Upper lobe of right lung (tissue), 1 donor: ENCODE measurements at regions not wholly inside any gene's neighbourhood (a gene's known extent, or its start where the extent isn't known, plus 50 kb on each side); places are given as distances from the start of the nearest gene placed in this dataset.

Experiments used
- ATAC-seq: fragments of 200-7000 bp; cut with Tn5 transposase; one replicate; pipeline ENCODE4 v1.9.1; 2020; ENCODE audit warnings: mild to moderate bottlenecking, moderate library complexity
- DNase-seq: peaks from one replicate; pipeline ENCODE4 v3.0.0-alpha.2; 2020
- H3K27ac ChIP-seq: fragments of 200-600 bp; one replicate; pipeline ENCODE4 v1.8.0; 2022
- H3K27me3 ChIP-seq: fragments of 200-600 bp; one replicate; pipeline ENCODE4 v1.8.0; 2022; ENCODE audit warnings: mild to moderate bottlenecking
- H3K36me3 ChIP-seq: fragments of 200-600 bp; one replicate; pipeline ENCODE4 v1.8.0; 2022
- H3K4me1 ChIP-seq: fragments of 200-600 bp; one replicate; pipeline ENCODE4 v1.8.0; 2022
- H3K4me3 ChIP-seq: fragments of 200-600 bp; one replicate; pipeline ENCODE4 v1.8.0; 2022; ENCODE audit warnings: mild to moderate bottlenecking
- H3K9me3 ChIP-seq: fragments of 200-600 bp; one replicate; pipeline ENCODE4 v1.8.0; 2022
- intact Hi-C: fragments of 100-400 bp; cut with DNase I; formaldehyde crosslinking; loops from one replicate; pipeline ENCODE4 v1.11.0; 2022
- TF ChIP-seq, protein P1 (sequence below): fragments of 200-600 bp; IDR thresholded peaks from one replicate; pipeline ENCODE4 v1.8.0; 2022; ENCODE audit warnings: antibody characterized with exemption
- donor health status: DM: no; HTN: yes; CAD: no; lungs with severe emphysema.

DNA sequence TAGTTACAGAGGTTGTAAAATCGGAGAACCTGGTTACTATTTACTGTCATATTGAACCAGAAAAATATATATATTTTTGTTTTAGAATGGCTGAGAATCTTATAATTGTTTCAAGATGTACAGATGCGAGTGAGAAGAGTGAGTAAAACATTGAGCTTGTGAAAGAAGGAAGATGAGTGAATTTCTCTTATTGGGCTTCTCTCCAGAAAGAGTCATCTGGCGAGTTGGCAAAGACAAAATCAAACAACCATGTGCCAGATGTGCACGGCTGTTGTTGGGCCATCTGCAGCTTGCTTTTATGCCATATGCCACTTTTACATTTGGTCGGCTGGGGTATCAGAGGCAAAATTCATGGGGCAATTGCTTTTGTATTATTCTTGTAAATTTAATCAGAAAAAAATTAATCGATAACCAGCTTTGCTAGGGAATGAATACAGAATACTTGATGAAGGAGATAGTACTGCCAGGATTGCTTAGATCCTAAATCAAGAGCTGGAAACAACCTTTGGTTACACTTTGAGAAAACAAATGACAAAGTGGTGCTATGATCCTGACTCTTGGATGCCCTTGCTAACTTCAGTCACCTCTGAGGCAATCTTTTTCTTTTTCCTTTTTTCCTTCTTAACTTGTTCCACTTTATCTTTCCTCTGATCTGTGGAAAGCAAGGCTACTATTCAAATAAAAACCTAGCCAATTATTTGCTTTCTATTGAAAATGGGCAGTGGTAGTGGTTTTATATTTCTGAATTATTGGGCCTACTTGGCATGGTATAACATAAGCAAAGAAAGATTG lies 97.1 kb upstream of the GRIK2 start:
- ATAC-seq, result no peak
- Histone ChIP-seq H3K4me1 (no peaks in the 10 kb centered on the region), H3K4me3 (no peak overlapping the region), H3K36me3 (no peaks in the 10 kb centered on the region), H3K9me3 (no peaks in the 10 kb centered on the region), H3K27ac (no peak overlapping the region), H3K27me3 (no peaks in the 10 kb centered on the region)
- TF ChIP-seq, protein P1, sequence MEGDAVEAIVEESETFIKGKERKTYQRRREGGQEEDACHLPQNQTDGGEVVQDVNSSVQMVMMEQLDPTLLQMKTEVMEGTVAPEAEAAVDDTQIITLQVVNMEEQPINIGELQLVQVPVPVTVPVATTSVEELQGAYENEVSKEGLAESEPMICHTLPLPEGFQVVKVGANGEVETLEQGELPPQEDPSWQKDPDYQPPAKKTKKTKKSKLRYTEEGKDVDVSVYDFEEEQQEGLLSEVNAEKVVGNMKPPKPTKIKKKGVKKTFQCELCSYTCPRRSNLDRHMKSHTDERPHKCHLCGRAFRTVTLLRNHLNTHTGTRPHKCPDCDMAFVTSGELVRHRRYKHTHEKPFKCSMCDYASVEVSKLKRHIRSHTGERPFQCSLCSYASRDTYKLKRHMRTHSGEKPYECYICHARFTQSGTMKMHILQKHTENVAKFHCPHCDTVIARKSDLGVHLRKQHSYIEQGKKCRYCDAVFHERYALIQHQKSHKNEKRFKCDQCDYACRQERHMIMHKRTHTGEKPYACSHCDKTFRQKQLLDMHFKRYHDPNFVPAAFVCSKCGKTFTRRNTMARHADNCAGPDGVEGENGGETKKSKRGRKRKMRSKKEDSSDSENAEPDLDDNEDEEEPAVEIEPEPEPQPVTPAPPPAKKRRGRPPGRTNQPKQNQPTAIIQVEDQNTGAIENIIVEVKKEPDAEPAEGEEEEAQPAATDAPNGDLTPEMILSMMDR, result no peak
- DNase-seq, result no peak
- intact Hi-C loops, result no loop called here

DNA sequence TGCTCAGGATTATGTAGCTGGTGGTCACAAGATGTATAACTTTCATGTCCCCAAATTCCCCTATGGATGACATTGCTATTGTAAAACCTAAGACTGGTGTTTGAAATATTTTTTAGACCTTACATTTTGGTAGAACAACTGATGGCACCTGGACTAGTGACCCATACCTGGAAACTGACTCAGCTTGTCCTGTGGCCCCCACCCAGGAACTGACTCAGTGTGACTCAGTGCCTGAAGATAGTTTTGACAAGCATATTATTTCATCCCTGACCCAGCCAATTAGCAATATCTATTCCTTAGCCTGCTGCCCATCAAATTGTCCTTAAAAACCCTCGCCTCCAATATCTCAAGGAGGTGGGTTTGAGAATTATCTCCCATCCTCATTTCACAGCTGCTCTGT lies 90.9 kb upstream of the GRIK2 start:
- ATAC-seq (no peak), DNase-seq (no peak)
- intact Hi-C loops, result no loop called here

GRCh38 chr6:101303495-101303894 lies 90.0 kb upstream of the GRIK2 start:
- H3K9me3 ChIP-seq, result no peaks in the 10 kb centered on the region
- intact Hi-C loops, result no loop called here
- H3K27me3 ChIP-seq, result no peaks in the 10 kb centered on the region
- no peak overlapping the region for H3K4me3 ChIP-seq
- no peaks in the 10 kb centered on the region for H3K36me3 ChIP-seq
- ATAC-seq (no peak), DNase-seq (no peak)
- H3K4me1 ChIP-seq, result no peaks in the 10 kb centered on the region
- no peak overlapping the region for H3K27ac ChIP-seq
- TF ChIP-seq, protein P1, result no peak

More for the DNA sequence above, 90.9 kb upstream of the GRIK2 start:
- H3K4me3 ChIP-seq, result no peak overlapping the region
- no peak overlapping the region for H3K27ac ChIP-seq
- H3K27me3 ChIP-seq, result no peaks in the 10 kb centered on the region
- no peaks in the 10 kb centered on the region for H3K4me1 ChIP-seq
- no peaks in the 10 kb centered on the region for H3K9me3 ChIP-seq
- TF ChIP-seq, protein P1, result no peak
- no peaks in the 10 kb centered on the region for H3K36me3 ChIP-seq

DNA sequence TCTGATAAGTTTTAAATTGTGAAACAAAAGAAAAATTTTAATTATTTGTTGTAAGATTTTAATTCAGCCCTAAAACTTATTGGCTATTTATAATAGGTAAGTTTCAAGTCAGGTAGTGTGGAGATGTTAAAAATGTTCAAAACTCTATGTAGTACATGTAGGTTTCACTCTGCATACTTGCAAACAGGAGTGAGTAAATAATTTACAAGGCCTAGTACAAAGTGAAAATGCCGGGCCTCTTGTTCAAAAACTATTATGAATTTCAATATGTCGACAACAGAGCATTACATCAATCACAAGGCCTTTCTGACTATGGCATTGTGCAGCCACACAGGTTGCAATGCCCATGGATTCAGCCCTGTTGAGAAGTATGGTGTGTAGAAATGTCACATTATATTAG lies 80.9 kb upstream of the GRIK2 start:
- no peaks in the 10 kb centered on the region for H3K9me3 ChIP-seq
- no peak overlapping the region for H3K4me3 ChIP-seq
- no peaks in the 10 kb centered on the region for H3K4me1 ChIP-seq
- intact Hi-C loops, result no loop called here
- no peaks in the 10 kb centered on the region for H3K36me3 ChIP-seq
- no peaks in the 10 kb centered on the region for H3K27me3 ChIP-seq
- TF ChIP-seq, protein P1, result no peak
- no peak overlapping the region for H3K27ac ChIP-seq
- ATAC-seq (no peak), DNase-seq (no peak)

DNA sequence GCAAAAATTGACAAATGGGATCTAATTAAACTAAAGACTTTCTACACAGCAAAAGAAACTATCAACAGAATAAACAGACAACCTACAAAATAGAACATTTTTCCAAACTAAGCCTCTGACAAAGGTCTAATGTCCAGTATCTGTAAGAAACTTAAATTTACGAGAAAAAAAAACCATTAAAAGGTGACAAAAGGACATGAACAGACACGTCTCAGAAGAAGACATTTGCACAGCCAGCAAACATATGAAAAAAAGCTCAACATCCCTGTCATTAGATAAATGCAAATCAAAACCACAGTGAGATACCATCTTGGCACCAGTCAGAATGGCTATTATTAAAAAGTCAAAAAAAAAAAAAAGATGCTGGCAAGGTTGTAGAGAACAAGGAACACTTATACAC lies 70.6 kb upstream of the GRIK2 start:
- intact Hi-C loops, result no loop called here
- ATAC-seq, result no peak
- Histone ChIP-seq H3K9me3 (no peaks in the 10 kb centered on the region), H3K4me1 (no peaks in the 10 kb centered on the region), H3K27ac (no peak overlapping the region), H3K4me3 (no peak overlapping the region), H3K36me3 (no peaks in the 10 kb centered on the region), H3K27me3 (no peaks in the 10 kb centered on the region)
- TF ChIP-seq, protein P1, result no peak
- no peak for DNase-seq

- no peaks in the 10 kb centered on the region for H3K36me3 ChIP-seq
- intact Hi-C loops, result no loop called here
- TF ChIP-seq, protein P1, result no peak
- H3K4me3 ChIP-seq, result no peak overlapping the region
- no peaks in the 10 kb centered on the region for H3K4me1 ChIP-seq
- H3K9me3 ChIP-seq, result no peaks in the 10 kb centered on the region
- no peak overlapping the region for H3K27ac ChIP-seq
- DNase-seq (no peak), ATAC-seq (no peak)
- no peaks in the 10 kb centered on the region for H3K27me3 ChIP-seq
Measured at GRCh38 chr6:101326411-101326810, 67.1 kb upstream of the GRIK2 start.
